GM18507 (cell line): ENCODE measurements at regions not wholly inside any gene's neighbourhood (a gene's known extent, or its start where the extent isn't known, plus 50 kb on each side); places are given as distances from the start of the nearest gene placed in this dataset.

ENCODE experiments used
- DNase-seq: peaks from one replicate; pipeline ENCODE4 v3.0.0; 2011; ENCODE audit warnings: low read depth; ENCODE audit not compliant: insufficient read length; ENCODE audit errors: extremely low spot score
- FAIRE-seq: peaks from 2 replicates; lab custom pipeline; 2011; peaks lifted over from hg19 to GRCh38; lab: Jason Lieb, UNC

GRCh38 chr13:104816726-104817125 lies 1718.7 kb downstream of the EFNB2 start:
- FAIRE-seq (no peak), DNase-seq (no peak)

GRCh38 chr13:104810242-104810641 lies 1725.2 kb downstream of the EFNB2 start:
- DNase-seq, result no peak

GRCh38 chr13:104809483-104809882 lies 1726.0 kb downstream of the EFNB2 start:
- FAIRE-seq (no peak), DNase-seq (no peak)

More at GRCh38 chr13:104810242-104810641, 1725.2 kb downstream of the EFNB2 start:
- FAIRE-seq, result no peak

- DNase-seq (no peak), FAIRE-seq (no peak)
Measured at GRCh38 chr13:104805346-104805745, 1730.1 kb downstream of the EFNB2 start.

- FAIRE-seq (no peak), DNase-seq (no peak)
Measured at GRCh38 chr13:104799152-104799551, 1732.9 kb upstream of the SLC10A2 start.

- FAIRE-seq, result no peak
- no peak for DNase-seq
Measured at GRCh38 chr13:104798486-104798885, 1732.3 kb upstream of the SLC10A2 start.

- no peak for FAIRE-seq
- DNase-seq, result no peak
Measured at GRCh38 chr13:104796581-104796980, 1730.4 kb upstream of the SLC10A2 start.

- no peak for FAIRE-seq
Measured at GRCh38 chr13:104785952-104786351, 1719.7 kb upstream of the SLC10A2 start.

GRCh38 chr13:104784891-104785290 lies 1718.7 kb upstream of the SLC10A2 start:
- no peak for DNase-seq
- FAIRE-seq, result no peak

More at GRCh38 chr13:104785952-104786351, 1719.7 kb upstream of the SLC10A2 start:
- DNase-seq, result no peak

- DNase-seq (no peak), FAIRE-seq (no peak)
Measured at GRCh38 chr13:104782741-104783140, 1716.5 kb upstream of the SLC10A2 start.

- DNase-seq, result no peak
- FAIRE-seq, result no peak
Measured at GRCh38 chr13:104779311-104779993, 1713.2 kb upstream of the SLC10A2 start.

GRCh38 chr13:104773775-104774174 lies 1707.6 kb upstream of the SLC10A2 start:
- no peak for FAIRE-seq
- DNase-seq, result no peak

- no peak for FAIRE-seq
- DNase-seq, result no peak
Measured at GRCh38 chr13:104769545-104769944, 1703.3 kb upstream of the SLC10A2 start.

GRCh38 chr13:104766319-104766718 lies 1700.1 kb upstream of the SLC10A2 start:
- FAIRE-seq (no peak), DNase-seq (no peak)

GRCh38 chr13:104764600-104764999 lies 1698.4 kb upstream of the SLC10A2 start:
- FAIRE-seq (no peak), DNase-seq (no peak)

GRCh38 chr13:104759069-104759468 lies 1692.9 kb upstream of the SLC10A2 start:
- no peak for DNase-seq
- no peak for FAIRE-seq

GRCh38 chr13:104757712-104758111 lies 1691.5 kb upstream of the SLC10A2 start:
- FAIRE-seq, result no peak
- DNase-seq, result no peak

- no peak for DNase-seq
- no peak for FAIRE-seq
Measured at GRCh38 chr13:104750377-104750776, 1684.2 kb upstream of the SLC10A2 start.

- no peak for DNase-seq
- FAIRE-seq, result no peak
Measured at GRCh38 chr13:104740641-104741222, 1674.5 kb upstream of the SLC10A2 start.

GRCh38 chr13:104737713-104738112 lies 1671.5 kb upstream of the SLC10A2 start:
- DNase-seq, result no peak
- no peak for FAIRE-seq

- no peak for DNase-seq
- no peak for FAIRE-seq
Measured at GRCh38 chr13:104733427-104733826, 1667.2 kb upstream of the SLC10A2 start.
